PC-3 (cell line): ENCODE measurements at regions not wholly inside any gene's neighbourhood (a gene's known extent, or its start where the extent isn't known, plus 50 kb on each side); places are given as distances from the start of the nearest gene placed in this dataset.

ENCODE experiments used
- ATAC-seq: fragments of 200-7000 bp; cut with Tn5 transposase; 2 replicates; pipeline ENCODE4 v1.9.1; 2020; ENCODE audit warnings: mild to moderate bottlenecking, moderate library complexity
- BruUV-seq: library from RNA; stranded (reverse); fragments of 400-500 nt; replicated peaks from 2 replicates; lab custom pipeline; 2021; lab: Mats Ljungman, UMichigan
- CTCF ChIA-PET: fragments of 300-600 bp; sonication (Branson Sonifier 250); formaldehyde crosslinking; loops from one replicate; lab custom pipeline; 2022; ENCODE audit warnings: antibody characterized with exemption; lab: Charles Lee
- POLR2A ChIA-PET: fragments of 300-600 bp; sonication (Branson Sonifier 250); formaldehyde crosslinking; loops from one replicate; lab custom pipeline; 2022; ENCODE audit warnings: antibody characterized with exemption; ENCODE audit not compliant: unreplicated experiment; lab: Charles Lee
- DNase-seq: peaks from one replicate; pipeline ENCODE4 v3.0.0-alpha.2; 2015
- H2AFZ ChIP-seq: fragments of 300-600 bp; sonication (generic); 2 replicates; pipeline ENCODE4 v1.6.0; 2016; ENCODE audit warnings: antibody characterized with exemption, low read length
- H3F3A ChIP-seq: fragments of 300-600 bp; sonication (generic); one replicate; pipeline ENCODE4 v1.6.0; 2017; ENCODE audit warnings: antibody characterized with exemption, low read length, control low read depth, mild to moderate bottlenecking; ENCODE audit not compliant: unreplicated experiment
- H3K27ac ChIP-seq: fragments of 300-600 bp; sonication (generic); 2 replicates; pipeline ENCODE4 v1.5.1; 2016; ENCODE audit warnings: mild to moderate bottlenecking, low read length
- H3K27me3 ChIP-seq: fragments of 300-600 bp; sonication (generic); 2 replicates; pipeline ENCODE4 v1.6.1; 2016; ENCODE audit warnings: low read length, mixed read lengths
- H3K36me3 ChIP-seq: fragments of 300-600 bp; sonication (generic); 2 replicates; pipeline ENCODE4 v1.6.1; 2016; ENCODE audit warnings: low read depth, mixed run types, low read length, mixed read lengths
- H3K4me1 ChIP-seq: fragments of 300-600 bp; sonication (generic); 2 replicates; pipeline ENCODE4 v1.5.1; 2016; ENCODE audit warnings: low read length; ENCODE audit not compliant: insufficient read depth
- H3K4me2 ChIP-seq: fragments of 300-600 bp; sonication (generic); 2 replicates; pipeline ENCODE4 v1.6.0; 2016; ENCODE audit warnings: low read length
- H3K4me3 ChIP-seq: fragments of 300-600 bp; sonication (generic); 2 replicates; pipeline ENCODE4 v1.5.1; 2016; ENCODE audit warnings: mild to moderate bottlenecking, low read length, mixed read lengths
- H3K79me2 ChIP-seq: fragments of 300-600 bp; sonication (generic); 2 replicates; pipeline ENCODE4 v1.6.1; 2017; ENCODE audit warnings: low read length, mixed read lengths
- H3K9ac ChIP-seq: fragments of 300-600 bp; sonication (generic); 2 replicates; pipeline ENCODE4 v1.6.0; 2016; ENCODE audit warnings: mild to moderate bottlenecking, low read length
- H3K9me2 ChIP-seq: fragments of 300-600 bp; sonication (generic); replicated peaks from 2 replicates; pipeline ENCODE4 v1.6.1; 2016; ENCODE audit warnings: mixed run types, low read length, mixed read lengths
- H3K9me3 ChIP-seq: fragments of 300-600 bp; sonication (generic); 2 replicates; pipeline ENCODE4 v1.6.1; 2016; ENCODE audit warnings: low read length, mixed read lengths
- H4K20me1 ChIP-seq: fragments of 300-600 bp; sonication (generic); 2 replicates; pipeline ENCODE4 v1.6.1; 2016; ENCODE audit warnings: low read length, mixed read lengths
- EZH2 ChIP-seq: fragments of 300-600 bp; sonication (generic); IDR thresholded peaks from one replicate; pipeline ENCODE4 v1.6.1; 2017; ENCODE audit warnings: antibody characterized with exemption, mild to moderate bottlenecking, low read length; ENCODE audit not compliant: unreplicated experiment
- EZH2phosphoT487 ChIP-seq: fragments of 300-600 bp; sonication (generic); IDR thresholded peaks from 2 replicates; pipeline ENCODE4 v1.6.1; 2018; ENCODE audit warnings: mild to moderate bottlenecking, antibody characterized with exemption, low read length, borderline replicate concordance
- intact Hi-C: fragments of 100-400 bp; cut with micrococcal nuclease; formaldehyde crosslinking; loops from 2 replicates; pipeline ENCODE4 v1.9.0; 2023
- TF ChIP-seq, protein P1 (sequence below): fragments of 300-600 bp; sonication (generic); conservative IDR thresholded peaks from 2 replicates; pipeline ENCODE4 v1.5.1; 2017; ENCODE audit warnings: antibody characterized with exemption, low read depth, mild to moderate bottlenecking, low read length

DNA sequence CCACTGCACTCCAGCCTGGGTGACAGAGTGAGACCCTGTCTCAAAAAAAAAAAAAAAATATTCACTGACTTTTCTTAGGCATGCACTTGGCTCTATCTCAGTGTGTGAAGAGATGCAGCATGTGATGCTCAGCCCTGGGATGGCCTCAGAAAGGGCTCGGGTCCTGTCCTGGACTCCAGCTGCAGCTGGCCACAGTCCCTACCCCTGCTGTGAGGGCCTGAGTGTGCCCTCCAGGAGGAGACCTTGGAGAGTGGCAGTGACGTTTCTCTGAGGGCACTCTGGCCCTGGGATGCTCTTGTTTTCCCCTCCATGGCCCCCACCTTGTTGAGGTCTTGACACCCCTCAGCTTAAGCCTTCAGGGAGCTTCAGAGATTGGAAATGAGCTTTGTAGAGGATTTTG is 81.9 kb upstream of the POU3F1 start:
- H3F3A ChIP-seq: no peaks in the 10 kb centered on the region
- H3K4me3 ChIP-seq: no peak overlapping the region
- intact Hi-C loops: no loop called here
- BruUV-seq: no TSS peak
- ChIA-PET CTCF (interaction anchor here (0.7 kb wide), 1 partner anchor 57 kb away, joined by 5 read pairs; no protein-coding TSS in a partner anchor), POLR2A (no interaction called here)
- H2AFZ ChIP-seq: no peak overlapping the region
- no peak overlapping the region for H3K27ac ChIP-seq
- no peak for DNase-seq
- no peak for ATAC-seq
- H3K9ac ChIP-seq: no peak overlapping the region
- no peaks in the 10 kb centered on the region for H3K9me2 ChIP-seq
- H3K27me3 ChIP-seq: no peaks in the 10 kb centered on the region
- peaks cover 33% of the 10 kb centered on the region for H3K4me1 ChIP-seq
- H3K4me2 ChIP-seq: no peak overlapping the region
- no peaks in the 10 kb centered on the region for H3K79me2 ChIP-seq
- TF ChIP-seq EZH2phosphoT487 (no peak), EZH2 (no peak)
- TF ChIP-seq, protein P1, sequence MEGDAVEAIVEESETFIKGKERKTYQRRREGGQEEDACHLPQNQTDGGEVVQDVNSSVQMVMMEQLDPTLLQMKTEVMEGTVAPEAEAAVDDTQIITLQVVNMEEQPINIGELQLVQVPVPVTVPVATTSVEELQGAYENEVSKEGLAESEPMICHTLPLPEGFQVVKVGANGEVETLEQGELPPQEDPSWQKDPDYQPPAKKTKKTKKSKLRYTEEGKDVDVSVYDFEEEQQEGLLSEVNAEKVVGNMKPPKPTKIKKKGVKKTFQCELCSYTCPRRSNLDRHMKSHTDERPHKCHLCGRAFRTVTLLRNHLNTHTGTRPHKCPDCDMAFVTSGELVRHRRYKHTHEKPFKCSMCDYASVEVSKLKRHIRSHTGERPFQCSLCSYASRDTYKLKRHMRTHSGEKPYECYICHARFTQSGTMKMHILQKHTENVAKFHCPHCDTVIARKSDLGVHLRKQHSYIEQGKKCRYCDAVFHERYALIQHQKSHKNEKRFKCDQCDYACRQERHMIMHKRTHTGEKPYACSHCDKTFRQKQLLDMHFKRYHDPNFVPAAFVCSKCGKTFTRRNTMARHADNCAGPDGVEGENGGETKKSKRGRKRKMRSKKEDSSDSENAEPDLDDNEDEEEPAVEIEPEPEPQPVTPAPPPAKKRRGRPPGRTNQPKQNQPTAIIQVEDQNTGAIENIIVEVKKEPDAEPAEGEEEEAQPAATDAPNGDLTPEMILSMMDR: no peak
- H4K20me1 ChIP-seq: no peaks in the 10 kb centered on the region
- no peaks in the 10 kb centered on the region for H3K36me3 ChIP-seq
- no peaks in the 10 kb centered on the region for H3K9me3 ChIP-seq

DNA sequence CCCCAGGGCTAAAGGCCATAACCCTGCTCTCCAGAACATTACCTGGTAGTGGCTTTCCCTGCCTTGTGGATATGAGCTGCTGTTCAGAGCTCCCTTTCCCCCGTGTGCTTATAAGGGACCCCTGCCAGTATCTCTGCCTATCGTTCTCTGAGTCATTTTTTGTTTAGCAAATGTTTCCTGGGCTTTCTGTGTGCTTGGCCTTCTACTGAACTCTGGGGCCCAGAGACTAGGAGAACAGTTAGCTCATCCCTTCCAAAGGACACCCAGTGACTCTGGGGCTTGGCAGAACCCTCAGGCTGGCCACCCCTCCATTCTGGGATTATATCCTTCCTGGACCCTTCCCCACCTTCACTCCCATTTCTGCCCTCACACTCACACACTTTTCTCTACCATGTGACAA is 80.8 kb upstream of the POU3F1 start:
- intact Hi-C loops: no loop called here
- Histone ChIP-seq H4K20me1 (no peaks in the 10 kb centered on the region), H2AFZ (no peak overlapping the region), H3K27me3 (no peaks in the 10 kb centered on the region), H3K79me2 (no peaks in the 10 kb centered on the region), H3K27ac (no peak overlapping the region), H3K36me3 (no peaks in the 10 kb centered on the region), H3K4me3 (no peak overlapping the region), H3K9me3 (no peaks in the 10 kb centered on the region), H3F3A (no peaks in the 10 kb centered on the region), H3K4me1 (peaks cover 43% of the 10 kb centered on the region), H3K9ac (no peak overlapping the region), H3K9me2 (no peaks in the 10 kb centered on the region), H3K4me2 (0 out of 2 replicates have a peak overlapping the region, but pooled peaks have one; percentile 32)
- BruUV-seq: no TSS peak
- ChIA-PET POLR2A (no interaction called here), CTCF (no interaction called here)
- no peak for TF ChIP-seq EZH2
- no peak for TF ChIP-seq EZH2phosphoT487
- TF ChIP-seq, protein P1: no peak
- DNase-seq: peak; percentile 49
- ATAC-seq: no peak

DNA sequence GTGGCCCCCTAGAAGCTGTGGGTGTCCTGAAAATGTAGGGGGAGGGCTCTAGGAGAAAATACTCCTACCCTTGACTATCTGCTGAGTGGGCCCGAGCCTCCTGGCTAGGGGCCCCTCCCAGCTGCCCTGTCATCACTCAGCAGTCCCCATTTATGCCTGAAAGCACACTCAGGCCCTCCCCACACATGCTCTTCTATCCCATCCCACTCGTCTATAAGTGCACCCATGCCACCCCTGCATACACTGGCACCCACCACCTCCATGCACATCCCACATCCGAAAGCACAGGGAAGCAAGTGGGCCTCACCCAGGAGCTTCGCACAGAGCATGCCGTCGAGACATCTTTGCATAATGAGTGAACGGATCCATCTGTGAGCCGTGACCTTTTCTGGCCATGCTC is 80.4 kb upstream of the POU3F1 start:
- peak overlapping the region; percentile 59; the same call in 1 of the 2 replicates for H3K4me2 ChIP-seq
- intact Hi-C loops: no loop called here
- no peaks in the 10 kb centered on the region for H3K27me3 ChIP-seq
- CTCF ChIA-PET: no interaction called here
- no peak for TF ChIP-seq EZH2phosphoT487
- TF ChIP-seq, protein P1: no peak
- no peak for TF ChIP-seq EZH2
- POLR2A ChIA-PET: no interaction called here
- peaks cover 43% of the 10 kb centered on the region for H3K4me1 ChIP-seq
- H3K79me2 ChIP-seq: no peaks in the 10 kb centered on the region
- no peaks in the 10 kb centered on the region for H3F3A ChIP-seq
- H3K9me2 ChIP-seq: no peaks in the 10 kb centered on the region
- BruUV-seq: no TSS peak
- no peak for DNase-seq
- no peak overlapping the region for H3K4me3 ChIP-seq
- H3K9me3 ChIP-seq: no peaks in the 10 kb centered on the region
- H3K9ac ChIP-seq: no peak overlapping the region
- H2AFZ ChIP-seq: no peak overlapping the region
- no peaks in the 10 kb centered on the region for H4K20me1 ChIP-seq
- no peak for ATAC-seq
- no peaks in the 10 kb centered on the region for H3K36me3 ChIP-seq
- H3K27ac ChIP-seq: no peak overlapping the region; the same call in 1 of the 2 replicates
